H1 (cell line): ENCODE measurements at regions not wholly inside any gene's neighbourhood (a gene's known extent, or its start where the extent isn't known, plus 50 kb on each side); places are given as distances from the start of the nearest gene placed in this dataset.

Experiments
- CTCF ChIA-PET: fragments of 300-600 bp; sonication (Branson Sonifier 250); formaldehyde crosslinking; loops from one replicate; lab custom pipeline; 2021; ENCODE audit not compliant: partially characterized antibody; lab: Charles Lee
- POLR2A ChIA-PET: fragments of 300-600 bp; sonication (Branson Sonifier 250); formaldehyde crosslinking; loops from one replicate; lab custom pipeline; 2021; ENCODE audit warnings: inconsistent platforms; ENCODE audit not compliant: partially characterized antibody; lab: Charles Lee
- DNase-seq, 2 experiments: peaks; one replicate each; pipeline versions ENCODE4 v3.0.0 to v3.0.0-alpha.2; 2010 to 2022; ENCODE audit warnings: low spot score in 2 of 2, low read depth in 1 of 2, mixed read lengths in 1 of 2
- FAIRE-seq: peaks from 2 replicates; lab custom pipeline; 2011; peaks lifted over from hg19 to GRCh38; lab: Jason Lieb, UNC
- H2AFZ ChIP-seq: 2 replicates; pipeline ENCODE4 v1.8.1; 2012; ENCODE audit warnings: low read length, inconsistent platforms
- H2AK5ac ChIP-seq: 2 replicates; pipeline ENCODE4 v1.6.1; 2013; ENCODE audit warnings: low read depth, low read length
- H2BK120ac ChIP-seq: replicated peaks from 2 replicates; pipeline ENCODE3; 2013; ENCODE audit warnings: low read depth, low read length, inconsistent platforms
- H2BK12ac ChIP-seq: 2 replicates; pipeline ENCODE4 v1.6.1; 2013; ENCODE audit warnings: low read depth, low read length
- H2BK15ac ChIP-seq: 2 replicates; pipeline ENCODE4 v1.6.1; 2013; ENCODE audit warnings: low read length
- H2BK20ac ChIP-seq: 2 replicates; pipeline ENCODE4 v1.6.1; 2013; ENCODE audit warnings: low read length
- H2BK5ac ChIP-seq: 2 replicates; pipeline ENCODE4 v1.6.1; 2013; ENCODE audit warnings: low read depth, low read length
- H3K14ac ChIP-seq: 2 replicates; pipeline ENCODE4 v1.6.1; 2013; ENCODE audit warnings: inconsistent platforms; ENCODE audit not compliant: insufficient read length
- H3K18ac ChIP-seq: 2 replicates; pipeline ENCODE4 v1.6.1; 2013; ENCODE audit warnings: low read length; ENCODE audit errors: extremely low read depth
- H3K23ac ChIP-seq: 2 replicates; pipeline ENCODE4 v1.6.1; 2013; ENCODE audit warnings: inconsistent platforms; ENCODE audit not compliant: insufficient read length
- H3K23me2 ChIP-seq: 2 replicates; pipeline ENCODE4 v1.6.1; 2013; ENCODE audit warnings: low read depth, low read length
- H3K27ac ChIP-seq: 2 replicates; pipeline ENCODE4 v1.6.1; 2011; ENCODE audit warnings: low read depth, low read length, inconsistent platforms
- H3K27me3 ChIP-seq, 4 experiments: replicated peaks in 1 of 4; 1 replicate in 1 of 4; 2 replicates in 3 of 4; pipeline versions ENCODE4 v1.6.1 to v1.8.1; 2011 to 2013; ENCODE audit warnings: low read length in 3 of 4, mild to moderate bottlenecking in 3 of 4, inconsistent platforms in 2 of 4, mixed read lengths in 2 of 4, moderate library complexity in 1 of 4; ENCODE audit not compliant: control insufficient read depth in 3 of 4, insufficient read depth in 3 of 4; ENCODE audit errors: extremely low read depth in 1 of 4
- H3K36me3 ChIP-seq, 4 experiments: 2 replicates each; pipeline versions ENCODE4 v1.6.1 to v1.8.1; 2011 to 2013; ENCODE audit warnings: mild to moderate bottlenecking in 4 of 4, low read length in 3 of 4, moderate library complexity in 2 of 4, control low read depth in 1 of 4, inconsistent platforms in 1 of 4; ENCODE audit not compliant: insufficient read depth in 4 of 4, control insufficient read depth in 2 of 4
- H3K4ac ChIP-seq: replicated peaks from 2 replicates; pipeline ENCODE3; 2013; ENCODE audit warnings: low read length, low read depth, mixed read lengths, inconsistent platforms; ENCODE audit not compliant: insufficient read length
- H3K4me1 ChIP-seq, 4 experiments: replicated peaks in 1 of 4; 1 replicate in 1 of 4; 2 replicates in 3 of 4; pipeline versions ENCODE4 v1.6.1 to v1.8.1; 2011 to 2013; ENCODE audit warnings: low read length in 3 of 4, inconsistent platforms in 2 of 4, mixed read lengths in 1 of 4; ENCODE audit not compliant: insufficient read depth in 4 of 4, control insufficient read depth in 3 of 4
- H3K4me2 ChIP-seq, 2 experiments: 2 replicates each; pipeline versions ENCODE4 v1.6.1 to v1.8.1; 2011 to 2013; ENCODE audit warnings: low read depth in 2 of 2, low read length in 2 of 2, control low read depth in 1 of 2, inconsistent platforms in 1 of 2, mild to moderate bottlenecking in 1 of 2; ENCODE audit not compliant: insufficient read depth in 1 of 2
- H3K4me3 ChIP-seq, 4 experiments: fragments of 200-600, 300-600 bp in 1 of 4; sonication (generic), shearing (Covaris generic), sonication (Bioruptor Twin) in 1 of 4; 2 replicates each; pipeline versions ENCODE4 v1.5.1 to v1.8.1; 2011 to 2016; ENCODE audit warnings: low read length in 4 of 4, low read depth in 3 of 4, control low read depth in 2 of 4, inconsistent platforms in 2 of 4, mild to moderate bottlenecking in 2 of 4, mixed read lengths in 1 of 4, moderate library complexity in 1 of 4; ENCODE audit not compliant: insufficient read depth in 2 of 4; ENCODE audit errors: extremely low read depth in 1 of 4
- H3K56ac ChIP-seq: replicated peaks from 2 replicates; pipeline ENCODE3; 2013; ENCODE audit warnings: low read depth, mild to moderate bottlenecking, mixed read lengths, low read length, inconsistent platforms; ENCODE audit not compliant: insufficient read length
- H3K79me1 ChIP-seq: 2 replicates; pipeline ENCODE4 v1.6.1; 2013; ENCODE audit warnings: low read depth, low read length, control low read depth
- H3K79me2 ChIP-seq, 2 experiments: 2 replicates each; pipeline versions ENCODE4 v1.6.1 to v1.8.1; 2012 to 2013; ENCODE audit warnings: low read length in 2 of 2, mild to moderate bottlenecking in 2 of 2, inconsistent platforms in 1 of 2; ENCODE audit not compliant: insufficient read depth in 2 of 2, control insufficient read depth in 1 of 2
- H3K9ac ChIP-seq, 4 experiments: replicated peaks in 1 of 4; 1 replicate in 1 of 4; 2 replicates in 3 of 4; pipeline versions ENCODE4 v1.6.1 to v1.8.1; 2011 to 2013; ENCODE audit warnings: low read depth in 3 of 4, low read length in 3 of 4, control low read depth in 2 of 4, mild to moderate bottlenecking in 2 of 4, moderate library complexity in 2 of 4, inconsistent platforms in 1 of 4; ENCODE audit errors: extremely low read depth in 1 of 4
- H3K9me3 ChIP-seq, 2 experiments: 2 replicates each; pipeline versions ENCODE4 v1.6.1 to v1.8.1; 2012 to 2013; ENCODE audit warnings: mild to moderate bottlenecking in 2 of 2, moderate library complexity in 2 of 2, control low read depth in 1 of 2, inconsistent platforms in 1 of 2, low read depth in 1 of 2, low read length in 1 of 2, mixed read lengths in 1 of 2; ENCODE audit not compliant: insufficient read depth in 2 of 2
- H4K20me1 ChIP-seq, 2 experiments: replicated peaks in 1 of 2; 2 replicates each; pipeline versions ENCODE3 to v1.8.1; 2011 to 2013; ENCODE audit warnings: inconsistent platforms in 2 of 2, low read length in 2 of 2, mild to moderate bottlenecking in 1 of 2; ENCODE audit not compliant: insufficient read depth in 2 of 2, control insufficient read depth in 1 of 2
- H4K5ac ChIP-seq: 2 replicates; pipeline ENCODE4 v1.6.1; 2013; ENCODE audit warnings: low read length, low read depth, mixed read lengths, inconsistent platforms; ENCODE audit not compliant: insufficient read length
- H4K8ac ChIP-seq: 2 replicates; pipeline ENCODE4 v1.8.0; 2013; ENCODE audit warnings: mild to moderate bottlenecking, moderate library complexity, low read length, inconsistent platforms; ENCODE audit not compliant: insufficient read depth; ENCODE audit errors: extremely low read depth
- H4K91ac ChIP-seq: replicated peaks from 2 replicates; pipeline ENCODE3; 2013; ENCODE audit warnings: low read length, mixed read lengths, inconsistent platforms; ENCODE audit not compliant: insufficient read length
- CHD1 ChIP-seq: IDR thresholded peaks from 2 replicates; pipeline ENCODE4 v1.6.1; 2012; ENCODE audit warnings: low read depth, low read length, improper control_type of control experiment
- CHD2 ChIP-seq: IDR thresholded peaks from 2 replicates; pipeline ENCODE4 v1.6.1; 2012; ENCODE audit warnings: low read length, improper control_type of control experiment
- GABPA ChIP-seq: IDR thresholded peaks from 2 replicates; pipeline ENCODE4 v1.6.1; 2011; ENCODE audit warnings: mild to moderate bottlenecking, low read length, moderate library complexity, borderline replicate concordance; ENCODE audit not compliant: insufficient read depth
- HDAC2 ChIP-seq, 2 experiments: fragments of 300-600 bp in 1 of 2; sonication (generic) in 1 of 2; IDR thresholded peaks; 2 replicates each; pipeline ENCODE4 v1.6.1; 2011 to 2012; ENCODE audit warnings: low read depth in 2 of 2, low read length in 2 of 2, mild to moderate bottlenecking in 2 of 2, moderate library complexity in 2 of 2, borderline replicate concordance in 1 of 2, inconsistent platforms in 1 of 2
- JUN ChIP-seq: IDR thresholded peaks from 2 replicates; pipeline ENCODE4 v1.6.1; 2011; ENCODE audit warnings: low read depth, mild to moderate bottlenecking, improper control_type of control experiment, low read length
- JUND ChIP-seq: IDR thresholded peaks from 2 replicates; pipeline ENCODE4 v1.6.1; 2011; ENCODE audit warnings: mild to moderate bottlenecking, improper control_type of control experiment, low read length
- PHF8 ChIP-seq: fragments of 200-600 bp; sonication (generic); conservative IDR thresholded peaks from 2 replicates; pipeline ENCODE4 v1.7.1; 2012; ENCODE audit warnings: low read depth, mild to moderate bottlenecking, inconsistent platforms, low read length, moderate library complexity
- POLR2A ChIP-seq, 2 experiments: IDR thresholded peaks; 1 replicate in 1 of 2; 2 replicates in 1 of 2; pipeline ENCODE4 v1.6.1; 2011; ENCODE audit warnings: low read depth in 2 of 2, low read length in 2 of 2, mild to moderate bottlenecking in 2 of 2; ENCODE audit errors: control extremely low read depth in 1 of 2
- RNF2 ChIP-seq: fragments of 200-900, 300-1000 bp; sonication (generic); IDR thresholded peaks from 2 replicates; pipeline ENCODE4 v1.7.1; 2016; ENCODE audit warnings: borderline replicate concordance, low read depth, mild to moderate bottlenecking, antibody characterized with exemption, low read length; ENCODE audit not compliant: poor library complexity, severe bottlenecking; ENCODE audit errors: missing control alignments
- SIRT6 ChIP-seq: IDR thresholded peaks from one replicate; pipeline ENCODE4 v1.7.1; 2012; ENCODE audit warnings: low read length, inconsistent platforms
- YY1 ChIP-seq: IDR thresholded peaks from 2 replicates; pipeline ENCODE4 v1.6.1; 2011; ENCODE audit warnings: low read depth, mild to moderate bottlenecking, low read length
- WGBS, 2 experiments: shearing (Covaris generic) in 1 of 2; methylation state at CpG; one replicate each; pipeline versions ENCODE4 v1.1.6 to v1.1.7; 2013 to 2015; ENCODE audit warnings: low lambda C conversion rate in 2 of 2, mixed read lengths in 2 of 2, inconsistent platforms in 1 of 2, low coverage in 1 of 2, missing lambda C conversion rate in 1 of 2; ENCODE audit not compliant: insufficient replicate concordance in 2 of 2, insufficient coverage in 1 of 2, insufficient read length in 1 of 2; ENCODE audit errors: extremely low coverage in 1 of 2, missing lambda C conversion rate in 1 of 2; 5-methylcytosine and 5-hydroxymethylcytosine counted together
- TF ChIP-seq, protein P1 (sequence below): IDR thresholded peaks from 2 replicates; pipeline ENCODE4 v1.6.1; 2012; ENCODE audit warnings: inconsistent platforms
- TF ChIP-seq, protein P2 (sequence below): IDR thresholded peaks from 2 replicates; pipeline ENCODE4 v1.6.1; 2012; ENCODE audit warnings: low read length, inconsistent platforms

DNA sequence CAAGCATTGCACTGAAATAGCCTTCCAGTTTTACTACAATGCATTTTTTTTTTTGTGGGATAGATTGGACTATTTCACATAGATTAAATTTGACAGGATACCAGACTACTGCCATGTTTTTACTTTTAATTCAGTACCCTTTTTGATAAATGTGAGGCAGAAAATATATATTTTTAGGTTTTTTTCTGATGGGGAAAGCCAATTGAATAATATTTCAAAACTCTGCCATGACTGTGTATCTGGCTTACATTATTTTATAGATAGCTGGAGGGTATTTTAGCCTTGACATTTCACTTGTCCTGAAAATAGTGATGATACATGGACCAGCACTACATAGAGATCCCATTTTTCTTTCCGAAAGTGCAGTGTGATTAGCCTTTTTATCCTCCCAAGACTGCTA lies 133.5 kb upstream of the PRR16 start:
- no peaks in the 10 kb centered on the region for H3K79me2 ChIP-seq
- DNase-seq (no peak), FAIRE-seq (no peak)
- no peak overlapping the region for H2AK5ac ChIP-seq
- H3K79me1 ChIP-seq: no peaks in the 10 kb centered on the region
- ChIA-PET POLR2A (no interaction called here), CTCF (no interaction called here)
- no peak overlapping the region for H3K14ac ChIP-seq
- H4K8ac ChIP-seq: no peak overlapping the region
- H3K23ac ChIP-seq: no peak overlapping the region
- H2BK5ac ChIP-seq: no peak overlapping the region
- no peak overlapping the region for H4K91ac ChIP-seq
- no peak overlapping the region for H3K27ac ChIP-seq
- H3K56ac ChIP-seq: no peak overlapping the region
- no peak overlapping the region for H4K5ac ChIP-seq
- no peak overlapping the region for H2BK20ac ChIP-seq
- H3K27me3 ChIP-seq: no peaks in the 10 kb centered on the region
- no peaks in the 10 kb centered on the region for H4K20me1 ChIP-seq
- no peak overlapping the region for H2BK12ac ChIP-seq
- no peaks in the 10 kb centered on the region for H3K4me1 ChIP-seq
- 0 out of 4 replicates have a peak, but pooled peaks cover 0 to 3% of the 10 kb centered on the region in 2 experiments for H3K9me3 ChIP-seq
- 70% methylated on average over 1 of the region's 1 CpG; no CpG with 5 or more reads in 1 of the 2 experiments for WGBS, 2 experiments
- H2BK120ac ChIP-seq: no peak overlapping the region
- no peak overlapping the region for H3K4me2 ChIP-seq
- H3K9ac ChIP-seq: no peak overlapping the region
- no peak overlapping the region for H2AFZ ChIP-seq
- H3K23me2 ChIP-seq: no peaks in the 10 kb centered on the region; the same call in 1 of the 2 replicates
- no peak overlapping the region for H3K4ac ChIP-seq
- no peak overlapping the region for H3K4me3 ChIP-seq
- H2BK15ac ChIP-seq: no peak overlapping the region
- H3K36me3 ChIP-seq: no peaks in the 10 kb centered on the region
- H3K18ac ChIP-seq: no peak overlapping the region
- TF ChIP-seq JUND (no peak), SIRT6 (no peak), POLR2A (IDR thresholded peaks at IDR 0.05; ENCODE audit: control extremely low read depth in 1 of 2, low read depth in 2 of 2, low read length in 2 of 2) (no peak), JUN (no peak), RNF2 (no peak), HDAC2 (IDR thresholded peaks at IDR 0.05; ENCODE audit: borderline replicate concordance in 1 of 2, low read depth in 2 of 2, low read length in 2 of 2) (no peak), CHD2 (no peak), PHF8 (no peak), CHD1 (no peak), YY1 (no peak), GABPA (no peak)
- TF ChIP-seq, protein P1, sequence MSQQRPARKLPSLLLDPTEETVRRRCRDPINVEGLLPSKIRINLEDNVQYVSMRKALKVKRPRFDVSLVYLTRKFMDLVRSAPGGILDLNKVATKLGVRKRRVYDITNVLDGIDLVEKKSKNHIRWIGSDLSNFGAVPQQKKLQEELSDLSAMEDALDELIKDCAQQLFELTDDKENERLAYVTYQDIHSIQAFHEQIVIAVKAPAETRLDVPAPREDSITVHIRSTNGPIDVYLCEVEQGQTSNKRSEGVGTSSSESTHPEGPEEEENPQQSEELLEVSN: no peak
- TF ChIP-seq, protein P2, sequence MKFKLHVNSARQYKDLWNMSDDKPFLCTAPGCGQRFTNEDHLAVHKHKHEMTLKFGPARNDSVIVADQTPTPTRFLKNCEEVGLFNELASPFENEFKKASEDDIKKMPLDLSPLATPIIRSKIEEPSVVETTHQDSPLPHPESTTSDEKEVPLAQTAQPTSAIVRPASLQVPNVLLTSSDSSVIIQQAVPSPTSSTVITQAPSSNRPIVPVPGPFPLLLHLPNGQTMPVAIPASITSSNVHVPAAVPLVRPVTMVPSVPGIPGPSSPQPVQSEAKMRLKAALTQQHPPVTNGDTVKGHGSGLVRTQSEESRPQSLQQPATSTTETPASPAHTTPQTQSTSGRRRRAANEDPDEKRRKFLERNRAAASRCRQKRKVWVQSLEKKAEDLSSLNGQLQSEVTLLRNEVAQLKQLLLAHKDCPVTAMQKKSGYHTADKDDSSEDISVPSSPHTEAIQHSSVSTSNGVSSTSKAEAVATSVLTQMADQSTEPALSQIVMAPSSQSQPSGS: no peak
